ENCODE measurements at regions not wholly inside any gene's neighbourhood (a gene's known extent, or its start where the extent isn't known, plus 50 kb on each side); places are given as distances from the start of the nearest gene placed in this dataset.

GRCh38 chr6:4187480-4187879 lies 52.1 kb upstream of the ECI2 start:
- H3K9ac ChIP-seq (ENCODE audit: low read depth, low read length) = no peak overlapping the region
- H3K4me1 ChIP-seq (ENCODE audit: control insufficient read depth, insufficient read depth, low read length) = no peaks in the 10 kb centered on the region
- H3K36me3 ChIP-seq (ENCODE audit: control insufficient read depth, insufficient read depth, low read length) = no peaks in the 10 kb centered on the region
- H3K27me3 ChIP-seq (ENCODE audit: control insufficient read depth, insufficient read depth, low read length) = no peaks in the 10 kb centered on the region
- no peak overlapping the region for H3K4me3 ChIP-seq (ENCODE audit: low read depth, low read length)
- H3K9me3 ChIP-seq (ENCODE audit: control insufficient read depth, insufficient read depth, low read length) = no peaks in the 10 kb centered on the region

- no peaks in the 10 kb centered on the region for H3K27me3 ChIP-seq (ENCODE audit: control insufficient read depth, insufficient read depth, low read length)
- H3K4me1 ChIP-seq (ENCODE audit: control insufficient read depth, insufficient read depth, low read length) = no peaks in the 10 kb centered on the region
- no peak overlapping the region for H3K9ac ChIP-seq (ENCODE audit: low read depth, low read length)
- H3K9me3 ChIP-seq (ENCODE audit: control insufficient read depth, insufficient read depth, low read length) = no peaks in the 10 kb centered on the region
- no peak overlapping the region for H3K4me3 ChIP-seq (ENCODE audit: low read depth, low read length)
- no peaks in the 10 kb centered on the region for H3K36me3 ChIP-seq (ENCODE audit: control insufficient read depth, insufficient read depth, low read length)
These were observed 51.0 kb upstream of the ECI2 start for GRCh38 chr6:4186385-4186784.

GRCh38 chr6:4185846-4186245 lies 50.5 kb upstream of the ECI2 start:
- Histone ChIP-seq H3K27me3 (ENCODE audit: control insufficient read depth, insufficient read depth, low read length) (no peaks in the 10 kb centered on the region), H3K9ac (ENCODE audit: low read depth, low read length) (no peak overlapping the region), H3K4me1 (ENCODE audit: control insufficient read depth, insufficient read depth, low read length) (no peaks in the 10 kb centered on the region), H3K36me3 (ENCODE audit: control insufficient read depth, insufficient read depth, low read length) (no peaks in the 10 kb centered on the region), H3K9me3 (ENCODE audit: control insufficient read depth, insufficient read depth, low read length) (no peaks in the 10 kb centered on the region), H3K4me3 (ENCODE audit: low read depth, low read length) (no peak overlapping the region)

- Histone ChIP-seq H3K9me3 (ENCODE audit: control insufficient read depth, insufficient read depth, low read length) (no peaks in the 10 kb centered on the region), H3K27me3 (ENCODE audit: control insufficient read depth, insufficient read depth, low read length) (no peaks in the 10 kb centered on the region), H3K4me1 (ENCODE audit: control insufficient read depth, insufficient read depth, low read length) (no peaks in the 10 kb centered on the region), H3K4me3 (ENCODE audit: low read depth, low read length) (no peak overlapping the region), H3K36me3 (ENCODE audit: control insufficient read depth, insufficient read depth, low read length) (no peaks in the 10 kb centered on the region), H3K9ac (ENCODE audit: low read depth, low read length) (no peak overlapping the region)
These were observed 50.0 kb upstream of the ECI2 start for GRCh38 chr6:4185419-4185818.

All from iPS-15b (cell line).